Testis (tissue), 2 donors: ENCODE measurements at regions not wholly inside any gene's neighbourhood (a gene's known extent, or its start where the extent isn't known, plus 50 kb on each side); places are given as distances from the start of the nearest gene placed in this dataset.

ENCODE experiments used
- POLR2A ChIP-seq: fragments of 450-650 bp; IDR thresholded peaks from one replicate; pipeline ENCODE4 v1.6.1; 2017; ENCODE audit warnings: antibody characterized with exemption, mild to moderate bottlenecking, moderate library complexity
- TF ChIP-seq, protein P1 (sequence below), 3 experiments: fragments of 450-650 bp in 2 of 3; fragments of 200-600 bp in 1 of 3; sonication (generic) in 1 of 3; IDR thresholded peaks; one replicate each; pipeline ENCODE4 v1.5.1; 2016 to 2019; ENCODE audit warnings: antibody characterized with exemption in 3 of 3, mild to moderate bottlenecking in 2 of 3, moderate library complexity in 1 of 3

DNA sequence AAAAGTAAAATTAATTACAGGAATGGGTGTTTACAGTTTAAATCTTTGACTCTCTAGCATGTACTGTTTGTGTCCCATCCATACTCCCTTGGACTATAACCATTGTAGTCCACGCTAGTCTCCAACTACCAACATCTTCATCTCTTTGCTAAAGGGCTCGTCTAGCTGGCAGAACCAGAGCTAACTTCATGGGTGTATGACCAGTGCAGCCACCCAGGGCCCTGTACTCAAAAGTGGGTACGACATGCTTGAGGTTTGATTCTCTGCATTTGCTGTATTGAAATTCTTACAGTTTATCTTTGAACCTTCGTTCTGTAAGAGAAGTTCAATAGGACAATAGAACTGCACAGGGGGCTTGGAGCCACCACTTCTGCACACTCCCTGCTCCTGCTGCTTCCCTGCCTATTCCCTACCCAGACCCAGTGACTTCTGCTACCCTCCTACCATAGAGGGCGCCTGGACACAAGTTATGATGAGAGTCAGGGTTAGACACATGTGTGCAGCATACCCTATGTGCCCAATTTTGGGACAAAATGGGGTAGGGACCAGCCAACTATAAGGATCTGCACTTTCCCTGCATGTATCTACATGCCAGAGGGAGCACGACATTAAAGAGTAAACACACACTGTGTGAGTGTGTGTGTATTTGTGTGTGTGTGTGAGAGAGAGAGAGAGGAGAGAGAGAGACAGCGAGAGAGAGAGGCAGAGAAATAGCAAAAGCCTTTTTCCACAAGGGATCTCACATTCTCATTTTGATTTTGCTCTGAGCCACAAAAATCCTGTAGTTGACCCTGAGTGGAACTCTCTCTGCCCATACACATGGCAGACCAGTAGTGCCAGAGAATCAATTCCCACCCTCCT is 59.0 kb upstream of the NECTIN3 start:
- TF ChIP-seq, protein P1, sequence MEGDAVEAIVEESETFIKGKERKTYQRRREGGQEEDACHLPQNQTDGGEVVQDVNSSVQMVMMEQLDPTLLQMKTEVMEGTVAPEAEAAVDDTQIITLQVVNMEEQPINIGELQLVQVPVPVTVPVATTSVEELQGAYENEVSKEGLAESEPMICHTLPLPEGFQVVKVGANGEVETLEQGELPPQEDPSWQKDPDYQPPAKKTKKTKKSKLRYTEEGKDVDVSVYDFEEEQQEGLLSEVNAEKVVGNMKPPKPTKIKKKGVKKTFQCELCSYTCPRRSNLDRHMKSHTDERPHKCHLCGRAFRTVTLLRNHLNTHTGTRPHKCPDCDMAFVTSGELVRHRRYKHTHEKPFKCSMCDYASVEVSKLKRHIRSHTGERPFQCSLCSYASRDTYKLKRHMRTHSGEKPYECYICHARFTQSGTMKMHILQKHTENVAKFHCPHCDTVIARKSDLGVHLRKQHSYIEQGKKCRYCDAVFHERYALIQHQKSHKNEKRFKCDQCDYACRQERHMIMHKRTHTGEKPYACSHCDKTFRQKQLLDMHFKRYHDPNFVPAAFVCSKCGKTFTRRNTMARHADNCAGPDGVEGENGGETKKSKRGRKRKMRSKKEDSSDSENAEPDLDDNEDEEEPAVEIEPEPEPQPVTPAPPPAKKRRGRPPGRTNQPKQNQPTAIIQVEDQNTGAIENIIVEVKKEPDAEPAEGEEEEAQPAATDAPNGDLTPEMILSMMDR (IDR thresholded peaks at IDR 0.05): no peak
- TF ChIP-seq POLR2A: no peak
